Effector memory CD4-positive, alpha-beta T cell (primary cell): ENCODE measurements at regions not wholly inside any gene's neighbourhood (a gene's known extent, or its start where the extent isn't known, plus 50 kb on each side); places are given as distances from the start of the nearest gene placed in this dataset.
"Not testable (repeated sequence)": the region's sequence is repeated elsewhere in the genome, so short reads cannot be mapped to it uniquely, and the experiment has no call there.

Experiments
- DNase-seq, 3 donors: peaks; one replicate each; pipeline ENCODE4 v3.0.0-alpha.2; 2020
- H3K27ac ChIP-seq: 2 replicates; pipeline ENCODE4 v1.7.0; 2013; ENCODE audit warnings: mild to moderate bottlenecking, low read length, moderate library complexity; ENCODE audit not compliant: insufficient read depth, poor library complexity, severe bottlenecking
- H3K27me3 ChIP-seq: replicated peaks from 2 replicates; pipeline ENCODE4 v1.7.0; 2013; ENCODE audit warnings: mild to moderate bottlenecking, low read length; ENCODE audit not compliant: insufficient read depth, control insufficient read depth, poor library complexity, severe bottlenecking
- H3K36me3 ChIP-seq: 2 replicates; pipeline ENCODE4 v1.7.0; 2013; ENCODE audit warnings: mild to moderate bottlenecking, low read length, moderate library complexity; ENCODE audit not compliant: control insufficient read depth, insufficient read depth
- H3K4me1 ChIP-seq: 2 replicates; pipeline ENCODE4 v1.7.0; 2013; ENCODE audit warnings: low read length, mild to moderate bottlenecking; ENCODE audit not compliant: control insufficient read depth, insufficient read depth, poor library complexity, severe bottlenecking
- H3K4me3 ChIP-seq: 2 replicates; pipeline ENCODE4 v1.7.0; 2013; ENCODE audit warnings: low read length, low read depth, mild to moderate bottlenecking; ENCODE audit not compliant: insufficient read depth, poor library complexity, severe bottlenecking
- H3K9me3 ChIP-seq: 2 replicates; pipeline ENCODE4 v1.7.0; 2013; ENCODE audit warnings: mild to moderate bottlenecking, low read length, moderate library complexity; ENCODE audit not compliant: control insufficient read depth

- H3K27me3 ChIP-seq, H3K4me3 ChIP-seq, H3K4me1 ChIP-seq, H3K36me3 ChIP-seq, H3K27ac ChIP-seq, H3K9me3 ChIP-seq, DNase-seq: not testable (repeated sequence)
Observed at GRCh38 chr5:17865966-17866365, 231.7 kb downstream of the TAF11L14 start.

GRCh38 chr5:17872204-17872603 lies 237.9 kb downstream of the TAF11L14 start:
- no peaks in the 10 kb centered on the region for H3K36me3 ChIP-seq
- no peak for DNase-seq
- H3K4me3 ChIP-seq, result no peak overlapping the region
- no peaks in the 10 kb centered on the region for H3K4me1 ChIP-seq
- H3K9me3 ChIP-seq, result no peaks in the 10 kb centered on the region
- H3K27me3 ChIP-seq, result no peaks in the 10 kb centered on the region
- H3K27ac ChIP-seq, result no peak overlapping the region

- no peaks in the 10 kb centered on the region for H3K9me3 ChIP-seq
- H3K4me3 ChIP-seq, result no peak overlapping the region
- no peaks in the 10 kb centered on the region for H3K4me1 ChIP-seq
- H3K36me3 ChIP-seq, result no peaks in the 10 kb centered on the region
- no peak for DNase-seq
- H3K27me3 ChIP-seq, result no peaks in the 10 kb centered on the region
- no peak overlapping the region for H3K27ac ChIP-seq
Observed at GRCh38 chr5:17878541-17878940, 244.3 kb downstream of the TAF11L14 start.

- no peak overlapping the region for H3K4me3 ChIP-seq
- H3K4me1 ChIP-seq, result no peaks in the 10 kb centered on the region
- DNase-seq, result no peak
- H3K9me3 ChIP-seq, result no peaks in the 10 kb centered on the region
- no peak overlapping the region for H3K27ac ChIP-seq
- H3K27me3 ChIP-seq, result no peaks in the 10 kb centered on the region
- H3K36me3 ChIP-seq, result no peaks in the 10 kb centered on the region
Observed at GRCh38 chr5:17879276-17879675, 245.0 kb downstream of the TAF11L14 start.

GRCh38 chr5:17880869-17881268 lies 246.6 kb downstream of the TAF11L14 start:
- H3K27ac ChIP-seq, result no peak overlapping the region
- H3K9me3 ChIP-seq, result no peaks in the 10 kb centered on the region
- DNase-seq, result no peak
- H3K4me3 ChIP-seq, result no peak overlapping the region
- H3K36me3 ChIP-seq, result no peaks in the 10 kb centered on the region
- no peaks in the 10 kb centered on the region for H3K27me3 ChIP-seq
- no peaks in the 10 kb centered on the region for H3K4me1 ChIP-seq

- no peaks in the 10 kb centered on the region for H3K4me1 ChIP-seq
- H3K27ac ChIP-seq, result no peak overlapping the region
Observed at GRCh38 chr5:17882760-17883488, 248.7 kb downstream of the TAF11L14 start.

GRCh38 chr5:17888155-17888554 lies 253.9 kb downstream of the TAF11L14 start:
- no peaks in the 10 kb centered on the region for H3K27me3 ChIP-seq
- H3K27ac ChIP-seq, result no peak overlapping the region
- H3K4me3 ChIP-seq, result no peak overlapping the region
- no peaks in the 10 kb centered on the region for H3K9me3 ChIP-seq
- DNase-seq, result no peak
- no peaks in the 10 kb centered on the region for H3K4me1 ChIP-seq
- no peaks in the 10 kb centered on the region for H3K36me3 ChIP-seq

More at GRCh38 chr5:17882760-17883488, 248.7 kb downstream of the TAF11L14 start:
- no peaks in the 10 kb centered on the region for H3K27me3 ChIP-seq
- no peak overlapping the region for H3K4me3 ChIP-seq
- no peaks in the 10 kb centered on the region for H3K9me3 ChIP-seq
- no peak for DNase-seq
- no peaks in the 10 kb centered on the region for H3K36me3 ChIP-seq

GRCh38 chr5:17890501-17890900 lies 256.2 kb downstream of the TAF11L14 start:
- Histone ChIP-seq H3K9me3 (no peaks in the 10 kb centered on the region), H3K27ac (no peak overlapping the region), H3K4me3 (no peak overlapping the region), H3K36me3 (no peaks in the 10 kb centered on the region), H3K27me3 (no peaks in the 10 kb centered on the region), H3K4me1 (no peaks in the 10 kb centered on the region)
- no peak for DNase-seq

GRCh38 chr5:17891881-17892280 lies 257.6 kb downstream of the TAF11L14 start:
- no peaks in the 10 kb centered on the region for H3K9me3 ChIP-seq
- no peaks in the 10 kb centered on the region for H3K27me3 ChIP-seq
- DNase-seq, result no peak
- no peak overlapping the region for H3K27ac ChIP-seq
- no peaks in the 10 kb centered on the region for H3K36me3 ChIP-seq
- H3K4me1 ChIP-seq, result no peaks in the 10 kb centered on the region
- H3K4me3 ChIP-seq, result no peak overlapping the region

- H3K9me3 ChIP-seq, result no peaks in the 10 kb centered on the region
Observed at GRCh38 chr5:17893026-17893635, 258.9 kb downstream of the TAF11L14 start.

More at GRCh38 chr5:17893026-17893635, 258.9 kb downstream of the TAF11L14 start:
- Histone ChIP-seq H3K27ac (no peak overlapping the region), H3K4me1 (no peaks in the 10 kb centered on the region), H3K27me3 (no peaks in the 10 kb centered on the region), H3K36me3 (no peaks in the 10 kb centered on the region), H3K4me3 (no peak overlapping the region)
- no peak for DNase-seq
